Endothelial cell of umbilical vein (primary cell): ENCODE measurements at regions not wholly inside any gene's neighbourhood (a gene's known extent, or its start where the extent isn't known, plus 50 kb on each side); places are given as distances from the start of the nearest gene placed in this dataset.

Source experiments
- EZH2 ChIP-seq: IDR thresholded peaks from 2 replicates; pipeline ENCODE4 v1.6.1; 2012; ENCODE audit warnings: borderline replicate concordance, low read depth, mild to moderate bottlenecking, moderate library complexity, low read length, inconsistent platforms; ENCODE audit not compliant: severe bottlenecking
- TF ChIP-seq, protein P1 (sequence below), 2 donors: IDR thresholded peaks; 1 replicate in 1 of 2; 2 replicates in 1 of 2; pipeline ENCODE4 v1.5.1; 2011; ENCODE audit warnings: low read length in 2 of 2, mild to moderate bottlenecking in 2 of 2, moderate library complexity in 2 of 2, control low read depth in 1 of 2, inconsistent platforms in 1 of 2, low read depth in 1 of 2; ENCODE audit not compliant: insufficient read depth in 1 of 2; ENCODE audit errors: extremely low read depth in 1 of 2

DNA sequence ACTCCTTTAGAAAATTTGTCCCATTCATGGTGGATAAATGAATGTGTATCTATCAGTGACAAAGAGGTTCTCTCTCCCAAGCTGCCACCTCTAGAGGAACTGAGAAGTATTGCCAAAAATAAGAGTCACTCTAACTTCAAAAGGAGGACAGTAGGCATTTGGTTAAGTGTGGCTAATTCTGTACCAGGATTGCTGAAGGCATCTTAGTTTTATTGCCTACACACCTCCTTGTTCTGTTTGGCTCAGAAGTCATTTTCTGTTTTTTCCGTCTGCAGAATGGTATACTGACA, 189.0 kb upstream of the MPPED2 start:
- no peak for TF ChIP-seq EZH2
- TF ChIP-seq, protein P1, sequence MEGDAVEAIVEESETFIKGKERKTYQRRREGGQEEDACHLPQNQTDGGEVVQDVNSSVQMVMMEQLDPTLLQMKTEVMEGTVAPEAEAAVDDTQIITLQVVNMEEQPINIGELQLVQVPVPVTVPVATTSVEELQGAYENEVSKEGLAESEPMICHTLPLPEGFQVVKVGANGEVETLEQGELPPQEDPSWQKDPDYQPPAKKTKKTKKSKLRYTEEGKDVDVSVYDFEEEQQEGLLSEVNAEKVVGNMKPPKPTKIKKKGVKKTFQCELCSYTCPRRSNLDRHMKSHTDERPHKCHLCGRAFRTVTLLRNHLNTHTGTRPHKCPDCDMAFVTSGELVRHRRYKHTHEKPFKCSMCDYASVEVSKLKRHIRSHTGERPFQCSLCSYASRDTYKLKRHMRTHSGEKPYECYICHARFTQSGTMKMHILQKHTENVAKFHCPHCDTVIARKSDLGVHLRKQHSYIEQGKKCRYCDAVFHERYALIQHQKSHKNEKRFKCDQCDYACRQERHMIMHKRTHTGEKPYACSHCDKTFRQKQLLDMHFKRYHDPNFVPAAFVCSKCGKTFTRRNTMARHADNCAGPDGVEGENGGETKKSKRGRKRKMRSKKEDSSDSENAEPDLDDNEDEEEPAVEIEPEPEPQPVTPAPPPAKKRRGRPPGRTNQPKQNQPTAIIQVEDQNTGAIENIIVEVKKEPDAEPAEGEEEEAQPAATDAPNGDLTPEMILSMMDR (IDR thresholded peaks at IDR 0.05; ENCODE audit: extremely low read depth in 1 of 2, insufficient read depth in 1 of 2, low read depth in 1 of 2, low read length in 2 of 2), result no peak
